Endothelial cell of umbilical vein (primary cell): ENCODE measurements at regions not wholly inside any gene's neighbourhood (a gene's known extent, or its start where the extent isn't known, plus 50 kb on each side); places are given as distances from the start of the nearest gene placed in this dataset.

Source experiments
- EZH2 ChIP-seq: IDR thresholded peaks from 2 replicates; pipeline ENCODE4 v1.6.1; 2012; ENCODE audit warnings: borderline replicate concordance, low read depth, mild to moderate bottlenecking, moderate library complexity, low read length, inconsistent platforms; ENCODE audit not compliant: severe bottlenecking
- FOS ChIP-seq: IDR thresholded peaks from 2 replicates; pipeline ENCODE4 v1.6.1; 2011; ENCODE audit warnings: mild to moderate bottlenecking, low read length, moderate library complexity, borderline replicate concordance; ENCODE audit not compliant: insufficient read depth
- GATA2 ChIP-seq: IDR thresholded peaks from 2 replicates; pipeline ENCODE4 v1.7.0; 2011; ENCODE audit warnings: low read depth, mild to moderate bottlenecking, moderate library complexity, mixed read lengths, low read length; ENCODE audit not compliant: insufficient read length, insufficient read depth
- JUN ChIP-seq: IDR thresholded peaks from 2 replicates; pipeline ENCODE4 v1.6.1; 2011; ENCODE audit warnings: borderline replicate concordance, low read depth; ENCODE audit not compliant: insufficient read length, insufficient read depth
- MAX ChIP-seq: IDR thresholded peaks from 2 replicates; pipeline ENCODE4 v1.6.1; 2011; ENCODE audit not compliant: insufficient read depth, insufficient read length
- MYC ChIP-seq: IDR thresholded peaks from one replicate; pipeline ENCODE4 v1.6.1; 2011; ENCODE audit warnings: mild to moderate bottlenecking, low read depth, low read length
- POLR2A ChIP-seq: IDR thresholded peaks from 2 replicates; pipeline ENCODE4 v1.6.1; 2012; ENCODE audit warnings: low read depth, mild to moderate bottlenecking, control low read depth, low read length
- POLR2AphosphoS5 ChIP-seq: IDR thresholded peaks from 2 replicates; pipeline ENCODE4 v1.6.1; 2012; ENCODE audit warnings: low read depth, mild to moderate bottlenecking, control low read depth, low read length, moderate library complexity; ENCODE audit not compliant: insufficient read depth
- TF ChIP-seq, protein P1 (sequence below), 2 donors: IDR thresholded peaks; 1 replicate in 1 of 2; 2 replicates in 1 of 2; pipeline ENCODE4 v1.5.1; 2011; ENCODE audit warnings: low read length in 2 of 2, mild to moderate bottlenecking in 2 of 2, moderate library complexity in 2 of 2, control low read depth in 1 of 2, inconsistent platforms in 1 of 2, low read depth in 1 of 2; ENCODE audit not compliant: insufficient read depth in 1 of 2; ENCODE audit errors: extremely low read depth in 1 of 2

GRCh38 chr1:91071838-91072237 lies 50.0 kb upstream of the ZNF644 start:
- TF ChIP-seq, protein P1, sequence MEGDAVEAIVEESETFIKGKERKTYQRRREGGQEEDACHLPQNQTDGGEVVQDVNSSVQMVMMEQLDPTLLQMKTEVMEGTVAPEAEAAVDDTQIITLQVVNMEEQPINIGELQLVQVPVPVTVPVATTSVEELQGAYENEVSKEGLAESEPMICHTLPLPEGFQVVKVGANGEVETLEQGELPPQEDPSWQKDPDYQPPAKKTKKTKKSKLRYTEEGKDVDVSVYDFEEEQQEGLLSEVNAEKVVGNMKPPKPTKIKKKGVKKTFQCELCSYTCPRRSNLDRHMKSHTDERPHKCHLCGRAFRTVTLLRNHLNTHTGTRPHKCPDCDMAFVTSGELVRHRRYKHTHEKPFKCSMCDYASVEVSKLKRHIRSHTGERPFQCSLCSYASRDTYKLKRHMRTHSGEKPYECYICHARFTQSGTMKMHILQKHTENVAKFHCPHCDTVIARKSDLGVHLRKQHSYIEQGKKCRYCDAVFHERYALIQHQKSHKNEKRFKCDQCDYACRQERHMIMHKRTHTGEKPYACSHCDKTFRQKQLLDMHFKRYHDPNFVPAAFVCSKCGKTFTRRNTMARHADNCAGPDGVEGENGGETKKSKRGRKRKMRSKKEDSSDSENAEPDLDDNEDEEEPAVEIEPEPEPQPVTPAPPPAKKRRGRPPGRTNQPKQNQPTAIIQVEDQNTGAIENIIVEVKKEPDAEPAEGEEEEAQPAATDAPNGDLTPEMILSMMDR (IDR thresholded peaks at IDR 0.05; ENCODE audit: extremely low read depth in 1 of 2, insufficient read depth in 1 of 2, low read depth in 1 of 2, low read length in 2 of 2): no peak
- no peak for TF ChIP-seq EZH2
- TF ChIP-seq POLR2AphosphoS5: no peak
- no peak for TF ChIP-seq POLR2A
- TF ChIP-seq JUN: no peak
- no peak for TF ChIP-seq MAX
- TF ChIP-seq GATA2: no peak
- TF ChIP-seq MYC: no peak
- no peak for TF ChIP-seq FOS
